ENCODE measurements at regions not wholly inside any gene's neighbourhood (a gene's known extent, or its start where the extent isn't known, plus 50 kb on each side); places are given as distances from the start of the nearest gene placed in this dataset.

- TF ChIP-seq CTCF (IDR thresholded peaks at IDR 0.05), result no peak
- H3K9me3 ChIP-seq, result no peaks in the 10 kb centered on the region
- H3K36me3 ChIP-seq, result no peaks in the 10 kb centered on the region
- H3K4me1 ChIP-seq, result peaks cover 0 to 16% of the 10 kb centered on the region in 2 donors
- no peaks in the 10 kb centered on the region for H3K27me3 ChIP-seq
- H3K27ac ChIP-seq, result peak overlapping the region; percentile 11 to 47
- H3K4me3 ChIP-seq, result no peak overlapping the region
- intact Hi-C loops (cut with DNase I), result loop anchor here (5.0 kb wide), 2 partner anchors 92 to 678 kb away; partner anchors contain the start of gene BBS9
- no peak for DNase-seq (ENCODE audit: low spot score in 2 of 2)
Measured at GRCh38 chr7:33805630-33806233, 99.6 kb upstream of the BMPER start.

GRCh38 chr7:33806298-33807154, 98.8 kb upstream of the BMPER start:
- DNase-seq (ENCODE audit: low spot score in 2 of 2), result no peak
- Histone ChIP-seq H3K4me1 (peaks cover 0 to 16% of the 10 kb centered on the region in 2 donors), H3K4me3 (no peak overlapping the region), H3K27me3 (no peaks in the 10 kb centered on the region), H3K27ac (peak overlapping the region; percentile 47 to 51), H3K9me3 (no peaks in the 10 kb centered on the region), H3K36me3 (no peaks in the 10 kb centered on the region)
- TF ChIP-seq CTCF (IDR thresholded peaks at IDR 0.05), result no peak
- intact Hi-C loops (cut with DNase I), result loop anchor here (5.0 kb wide), 2 partner anchors 91 to 679 kb away; partner anchors contain the start of gene BBS9

- H3K9me3 ChIP-seq, result no peaks in the 10 kb centered on the region
- intact Hi-C loops (cut with DNase I), result loop anchor here (5.0 kb wide), 2 partner anchors 90 to 680 kb away; partner anchors contain the start of gene BBS9
- DNase-seq (ENCODE audit: low spot score in 2 of 2), result no peak
- H3K27ac ChIP-seq, result peak overlapping the region; percentile 47 to 51
- TF ChIP-seq CTCF (IDR thresholded peaks at IDR 0.05), result no peak
- no peak overlapping the region for H3K4me3 ChIP-seq
- no peaks in the 10 kb centered on the region for H3K36me3 ChIP-seq
- no peaks in the 10 kb centered on the region for H3K27me3 ChIP-seq
- H3K4me1 ChIP-seq, result peaks cover 0 to 16% of the 10 kb centered on the region in 2 donors
Measured at GRCh38 chr7:33807155-33807530, 98.2 kb upstream of the BMPER start.

- Histone ChIP-seq H3K27ac (peak overlapping the region in 1 of 2 donors; percentile 51), H3K36me3 (no peaks in the 10 kb centered on the region), H3K9me3 (no peaks in the 10 kb centered on the region), H3K4me1 (peaks cover 0 to 16% of the 10 kb centered on the region in 2 donors), H3K4me3 (no peak overlapping the region), H3K27me3 (no peaks in the 10 kb centered on the region)
- peak in 1 of 3 experiments; percentile 8 for TF ChIP-seq CTCF (IDR thresholded peaks at IDR 0.05)
- intact Hi-C loops (cut with DNase I), result loop anchor here (5.0 kb wide), 2 partner anchors 89 to 681 kb away; partner anchors contain the start of gene BBS9
- DNase-seq (ENCODE audit: low spot score in 2 of 2), result no peak
Measured at GRCh38 chr7:33807779-33808482, 97.4 kb upstream of the BMPER start.

GRCh38 chr7:33809228-33809627, 96.1 kb upstream of the BMPER start:
- Histone ChIP-seq H3K4me1 (peaks cover 0 to 22% of the 10 kb centered on the region in 2 donors), H3K9me3 (no peaks in the 10 kb centered on the region), H3K4me3 (no peak overlapping the region), H3K36me3 (no peaks in the 10 kb centered on the region), H3K27me3 (no peaks in the 10 kb centered on the region), H3K27ac (no peak overlapping the region)
- intact Hi-C loops (cut with DNase I), result loop anchor here (5.0 kb wide), 2 partner anchors 88 to 682 kb away; partner anchors contain the start of gene BBS9
- DNase-seq (ENCODE audit: low spot score in 2 of 2), result no peak
- no peak for TF ChIP-seq CTCF (IDR thresholded peaks at IDR 0.05)
